Neuronal stem cell (in vitro differentiated cells): ENCODE measurements at regions not wholly inside any gene's neighbourhood (a gene's known extent, or its start where the extent isn't known, plus 50 kb on each side); places are given as distances from the start of the nearest gene placed in this dataset.

Experiments used
- DNase-seq: peaks from one replicate; pipeline ENCODE4 v3.0.0-alpha.2; 2013; ENCODE audit warnings: low spot score
- H2AFZ ChIP-seq: one replicate; pipeline ENCODE4 v1.6.1; 2013; ENCODE audit warnings: mild to moderate bottlenecking, low read length, inconsistent platforms
- H2AK5ac ChIP-seq: 2 replicates; pipeline ENCODE4 v1.6.1; 2013; ENCODE audit warnings: low read depth, mild to moderate bottlenecking, inconsistent platforms, low read length, moderate library complexity, mixed read lengths
- H2BK120ac ChIP-seq: 2 replicates; pipeline ENCODE4 v1.6.1; 2013; ENCODE audit warnings: low read depth, mild to moderate bottlenecking, inconsistent platforms, low read length, moderate library complexity, mixed read lengths
- H2BK12ac ChIP-seq: one replicate; pipeline ENCODE4 v1.6.1; 2013; ENCODE audit warnings: low read length, inconsistent platforms
- H2BK15ac ChIP-seq: 2 replicates; pipeline ENCODE4 v1.6.1; 2013; ENCODE audit warnings: mild to moderate bottlenecking, low read length, inconsistent platforms, mixed read lengths
- H2BK5ac ChIP-seq: one replicate; pipeline ENCODE4 v1.6.1; 2013; ENCODE audit warnings: inconsistent platforms, mild to moderate bottlenecking, low read length, moderate library complexity
- H3K14ac ChIP-seq: one replicate; pipeline ENCODE4 v1.6.1; 2013; ENCODE audit warnings: low read length, inconsistent platforms
- H3K18ac ChIP-seq: 2 replicates; pipeline ENCODE4 v1.6.1; 2013; ENCODE audit warnings: low read length, inconsistent platforms
- H3K23ac ChIP-seq: 2 replicates; pipeline ENCODE4 v1.6.1; 2013; ENCODE audit warnings: low read depth, mild to moderate bottlenecking, mixed read lengths, low read length, inconsistent platforms; ENCODE audit not compliant: poor library complexity
- H3K27ac ChIP-seq: replicated peaks from 3 replicates; pipeline ENCODE4 v1.5.1; 2013; ENCODE audit warnings: low read length, inconsistent platforms
- H3K27me3 ChIP-seq, 3 experiments: 2 replicates each; pipeline ENCODE4 v1.6.1; 2013; ENCODE audit warnings: low read length in 3 of 3, mild to moderate bottlenecking in 2 of 3, inconsistent platforms in 1 of 3, low read depth in 1 of 3, mixed read lengths in 1 of 3, moderate library complexity in 1 of 3; ENCODE audit not compliant: control insufficient read depth in 3 of 3, insufficient read depth in 3 of 3
- H3K36me3 ChIP-seq, 2 donors: replicated peaks in 1 of 2; 2 replicates each; pipeline ENCODE4 v1.6.1; 2013; ENCODE audit warnings: low read length in 2 of 2; ENCODE audit not compliant: control insufficient read depth in 2 of 2, insufficient read depth in 2 of 2
- H3K4ac ChIP-seq: 2 replicates; pipeline ENCODE4 v1.6.1; 2013; ENCODE audit warnings: inconsistent platforms, mild to moderate bottlenecking, low read length, moderate library complexity
- H3K4me1 ChIP-seq, 2 donors: 1 replicate in 1 of 2; 2 replicates in 1 of 2; pipeline ENCODE4 v1.6.1; 2013; ENCODE audit warnings: low read length in 2 of 2, low read depth in 1 of 2; ENCODE audit not compliant: control insufficient read depth in 2 of 2, insufficient read depth in 1 of 2
- H3K4me2 ChIP-seq: one replicate; pipeline ENCODE4 v1.6.1; 2013; ENCODE audit warnings: mild to moderate bottlenecking, low read length, inconsistent platforms; ENCODE audit not compliant: insufficient read depth, poor library complexity, severe bottlenecking
- H3K4me3 ChIP-seq, 2 donors: 2 replicates each; pipeline ENCODE4 v1.5.1; 2013; ENCODE audit warnings: low read length in 2 of 2, mild to moderate bottlenecking in 2 of 2, inconsistent platforms in 1 of 2, moderate library complexity in 1 of 2
- H3K79me1 ChIP-seq: one replicate; pipeline ENCODE4 v1.6.1; 2013; ENCODE audit warnings: low read depth, mild to moderate bottlenecking, inconsistent platforms, low read length, moderate library complexity
- H3K9ac ChIP-seq: one replicate; pipeline ENCODE4 v1.6.1; 2013; ENCODE audit warnings: mild to moderate bottlenecking, low read depth, low read length, inconsistent platforms; ENCODE audit not compliant: poor library complexity
- H3K9me3 ChIP-seq, 2 donors: replicated peaks in 1 of 2; 2 replicates each; pipeline versions ENCODE3 to v1.6.1; 2013; ENCODE audit warnings: low read length in 2 of 2, mild to moderate bottlenecking in 2 of 2, inconsistent platforms in 1 of 2, low read depth in 1 of 2, mixed read lengths in 1 of 2, moderate library complexity in 1 of 2; ENCODE audit not compliant: control insufficient read depth in 2 of 2, insufficient read depth in 1 of 2
- H4K8ac ChIP-seq: one replicate; pipeline ENCODE4 v1.6.1; 2013; ENCODE audit warnings: low read depth, mild to moderate bottlenecking, inconsistent platforms, low read length, moderate library complexity
- H4K91ac ChIP-seq: one replicate; pipeline ENCODE4 v1.6.1; 2013; ENCODE audit warnings: low read length, low read depth, mild to moderate bottlenecking, inconsistent platforms; ENCODE audit not compliant: poor library complexity
- WGBS, 2 donors: extraction: QIAGEN DNeasy Blood & Tissue Kit; methylation state at CpG; one replicate each; pipeline ENCODE4 v1.1.7; 2013; ENCODE audit warnings: missing lambda C conversion rate in 2 of 2, mixed read lengths in 1 of 2; ENCODE audit not compliant: insufficient read length in 2 of 2, insufficient replicate concordance in 1 of 2; ENCODE audit errors: extremely low coverage in 2 of 2; 5-methylcytosine and 5-hydroxymethylcytosine counted together

DNA sequence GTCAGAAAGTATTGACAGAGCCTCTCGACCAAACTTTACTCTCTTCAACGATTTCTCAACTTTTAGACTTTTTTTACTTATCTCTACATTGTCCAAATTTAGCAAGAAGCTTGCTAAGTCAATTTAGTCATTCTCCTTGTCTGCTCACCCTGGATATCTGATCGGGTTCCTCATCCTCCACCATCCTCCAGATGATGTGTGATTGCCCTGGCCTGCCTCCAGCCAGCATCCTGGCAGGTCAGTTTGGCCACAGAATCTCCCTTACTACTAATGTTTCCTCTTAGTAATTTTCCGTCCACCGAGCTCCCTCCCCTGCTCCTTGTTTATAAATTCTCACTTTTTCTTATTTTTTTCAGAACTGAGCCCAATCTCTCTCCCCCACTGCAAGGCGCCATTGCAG, 167.9 kb upstream of the ZFP42 start:
- WGBS, 2 donors = no CpG with 5 or more reads among the region's 6 CpGs
- H3K4me1 ChIP-seq = peaks cover 0 to 3% of the 10 kb centered on the region in 2 donors
- H3K27me3 ChIP-seq = no peaks in the 10 kb centered on the region
- H3K4me2 ChIP-seq = no peak overlapping the region
- H2BK5ac ChIP-seq = no peak overlapping the region
- no peak overlapping the region for H2BK12ac ChIP-seq
- H3K18ac ChIP-seq = no peak overlapping the region
- H3K9me3 ChIP-seq = no peaks in the 10 kb centered on the region
- H2AK5ac ChIP-seq = no peak overlapping the region
- H3K36me3 ChIP-seq = no peaks in the 10 kb centered on the region
- H3K27ac ChIP-seq = no peak overlapping the region
- no peak overlapping the region for H3K23ac ChIP-seq
- no peak overlapping the region for H3K4ac ChIP-seq
- H2BK120ac ChIP-seq = no peak overlapping the region
- H3K9ac ChIP-seq = no peak overlapping the region
- H3K4me3 ChIP-seq = no peak overlapping the region
- H4K91ac ChIP-seq = no peak overlapping the region
- H3K79me1 ChIP-seq = no peaks in the 10 kb centered on the region
- H2AFZ ChIP-seq = no peak overlapping the region
- no peak overlapping the region for H2BK15ac ChIP-seq
- no peak overlapping the region for H3K14ac ChIP-seq
- no peak overlapping the region for H4K8ac ChIP-seq
- DNase-seq = no peak

DNA sequence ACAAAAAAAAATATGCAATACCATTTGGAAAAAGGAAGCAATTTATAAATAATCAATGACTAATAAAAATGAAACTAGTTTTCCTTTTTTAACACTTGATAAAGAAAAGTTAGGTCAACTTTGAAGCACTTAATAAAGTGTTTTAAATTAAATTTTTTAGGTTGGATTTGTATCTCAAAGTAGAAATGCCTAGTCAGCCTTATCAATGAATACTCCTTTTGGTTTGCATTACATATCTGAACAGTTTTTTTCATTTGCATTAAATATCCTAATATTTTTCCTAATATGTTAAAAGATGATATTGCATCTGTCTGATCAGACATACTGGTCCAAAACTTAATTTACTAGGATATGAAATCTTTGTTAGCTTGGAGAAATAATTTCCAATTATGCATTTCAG, 155.8 kb upstream of the ZFP42 start:
- H3K36me3 ChIP-seq = no peaks in the 10 kb centered on the region
- H4K8ac ChIP-seq = no peak overlapping the region
- H3K23ac ChIP-seq = no peak overlapping the region

DNA sequence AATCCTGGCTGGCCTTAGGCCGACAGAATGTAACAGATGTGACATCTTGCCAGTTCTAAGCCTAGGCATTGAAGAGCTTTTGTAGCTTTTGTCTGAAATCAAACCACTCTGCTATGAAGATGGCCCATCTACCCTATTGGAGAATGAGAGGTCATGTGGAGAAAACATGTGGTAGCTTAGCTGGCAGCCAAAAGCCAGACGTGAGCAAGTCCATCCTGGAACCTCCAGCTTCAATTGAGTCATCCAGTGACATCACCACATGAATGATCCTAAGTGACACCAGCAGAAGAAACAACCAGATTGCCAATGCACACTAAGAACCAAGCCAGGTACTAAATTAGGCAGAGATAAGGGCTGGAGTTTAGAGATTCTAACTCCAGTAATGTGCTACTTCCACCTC, 154.8 kb upstream of the ZFP42 start:
- Histone ChIP-seq H3K9ac (no peak overlapping the region), H2AFZ (no peak overlapping the region), H3K4me2 (no peak overlapping the region), H2BK12ac (no peak overlapping the region), H3K27me3 (no peaks in the 10 kb centered on the region), H2BK5ac (no peak overlapping the region), H3K9me3 (no peaks in the 10 kb centered on the region), H4K8ac (no peak overlapping the region), H3K4me1 (no peaks in the 10 kb centered on the region), H3K27ac (no peak overlapping the region), H2BK120ac (no peak overlapping the region), H3K23ac (no peak overlapping the region), H2BK15ac (no peak overlapping the region), H4K91ac (no peak overlapping the region), H3K4ac (no peak overlapping the region), H3K14ac (no peak overlapping the region), H2AK5ac (no peak overlapping the region), H3K79me1 (no peaks in the 10 kb centered on the region), H3K18ac (no peak overlapping the region), H3K36me3 (no peaks in the 10 kb centered on the region), H3K4me3 (no peak overlapping the region)
- no CpG with 5 or more reads among the region's 2 CpGs for WGBS, 2 donors
- no peak for DNase-seq

More for the DNA sequence above, 155.8 kb upstream of the ZFP42 start:
- Histone ChIP-seq H3K14ac (no peak overlapping the region), H3K4me2 (no peak overlapping the region), H3K27me3 (no peaks in the 10 kb centered on the region), H3K27ac (no peak overlapping the region), H3K79me1 (no peaks in the 10 kb centered on the region), H2BK15ac (no peak overlapping the region), H3K18ac (no peak overlapping the region), H3K9me3 (no peaks in the 10 kb centered on the region), H3K4me1 (no peaks in the 10 kb centered on the region), H2BK5ac (no peak overlapping the region), H3K9ac (no peak overlapping the region), H2BK12ac (no peak overlapping the region), H2BK120ac (no peak overlapping the region), H3K4ac (no peak overlapping the region), H2AK5ac (no peak overlapping the region), H2AFZ (no peak overlapping the region), H3K4me3 (no peak overlapping the region), H4K91ac (no peak overlapping the region)
- DNase-seq = no peak

DNA sequence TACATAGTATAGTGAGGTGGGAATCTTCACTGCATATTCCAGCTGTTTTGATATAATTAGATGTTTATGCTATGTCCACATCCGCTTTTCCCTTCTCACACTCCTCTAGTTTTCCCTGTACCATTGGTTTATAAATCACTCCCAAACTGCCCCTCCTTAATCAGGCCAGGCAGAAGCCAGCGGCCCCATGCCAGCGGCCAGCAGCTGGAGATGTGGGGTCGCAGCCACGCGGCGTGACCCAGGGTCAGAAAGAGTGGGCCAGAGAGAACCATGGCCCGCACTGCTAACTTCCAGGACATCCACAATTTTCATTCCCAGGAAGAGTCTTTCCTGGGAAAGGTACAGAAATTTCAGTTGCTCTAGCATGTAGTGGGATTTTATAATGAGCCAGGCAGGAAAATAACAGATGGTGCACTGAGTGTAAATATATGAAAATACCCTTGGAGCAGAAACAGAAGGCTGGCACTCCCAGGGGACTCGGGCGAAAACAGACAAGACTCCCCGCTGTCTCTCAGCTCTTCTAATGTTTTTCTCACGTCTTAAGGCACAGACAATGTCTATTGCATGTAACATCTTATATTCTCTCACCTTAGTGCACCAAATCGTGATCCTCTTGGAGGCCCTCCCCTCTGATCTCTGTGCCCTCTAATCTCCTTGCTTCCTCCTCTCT, 145.9 kb upstream of the ZFP42 start:
- no CpG with 5 or more reads among the region's 13 CpGs for WGBS, 2 donors

More for the DNA sequence above, 145.9 kb upstream of the ZFP42 start:
- H2BK5ac ChIP-seq = no peak overlapping the region
- H3K4me3 ChIP-seq = no peak overlapping the region
- H3K4ac ChIP-seq = no peak overlapping the region
- no peaks in the 10 kb centered on the region for H3K36me3 ChIP-seq
- H2BK12ac ChIP-seq = no peak overlapping the region
- no peak overlapping the region for H3K14ac ChIP-seq
- H2BK120ac ChIP-seq = no peak overlapping the region
- H4K8ac ChIP-seq = no peak overlapping the region
- no peak overlapping the region for H4K91ac ChIP-seq
- H3K23ac ChIP-seq = no peak overlapping the region
- no peak overlapping the region for H3K18ac ChIP-seq
- H3K27me3 ChIP-seq = no peaks in the 10 kb centered on the region
- H3K9ac ChIP-seq = no peak overlapping the region
- no peaks in the 10 kb centered on the region for H3K9me3 ChIP-seq
- H2AK5ac ChIP-seq = no peak overlapping the region
- H3K4me1 ChIP-seq = no peaks in the 10 kb centered on the region
- no peak overlapping the region for H3K4me2 ChIP-seq
- H2BK15ac ChIP-seq = no peak overlapping the region
- no peaks in the 10 kb centered on the region for H3K79me1 ChIP-seq
- H2AFZ ChIP-seq = no peak overlapping the region
- no peak for DNase-seq
- no peak overlapping the region for H3K27ac ChIP-seq
